IPS DF 19.7 (cell line): ENCODE measurements at regions not wholly inside any gene's neighbourhood (a gene's known extent, or its start where the extent isn't known, plus 50 kb on each side); places are given as distances from the start of the nearest gene placed in this dataset.

ENCODE experiments used
- DNase-seq: peaks from one replicate; pipeline ENCODE4 v3.0.0-alpha.2; 2013; ENCODE audit warnings: low read depth, low spot score

- DNase-seq: no peak
Observed at GRCh38 chr1:83725735-83726360, 273.1 kb downstream of the TTLL7 start.

GRCh38 chr1:83718338-83718737, 280.6 kb downstream of the TTLL7 start:
- no peak for DNase-seq

- DNase-seq: no peak
Observed at GRCh38 chr1:83717785-83718184, 281.1 kb downstream of the TTLL7 start.

- no peak for DNase-seq
Observed at GRCh38 chr1:83716641-83717040, 282.3 kb downstream of the TTLL7 start.

GRCh38 chr1:83715550-83715949, 283.4 kb downstream of the TTLL7 start:
- DNase-seq: no peak

GRCh38 chr1:83709662-83710061, 289.3 kb downstream of the TTLL7 start:
- DNase-seq: no peak

- no peak for DNase-seq
Observed at GRCh38 chr1:83706354-83706938, 292.5 kb downstream of the TTLL7 start.

GRCh38 chr1:83705091-83705490, 293.8 kb downstream of the TTLL7 start:
- no peak for DNase-seq

GRCh38 chr1:83704350-83704749, 294.6 kb downstream of the TTLL7 start:
- DNase-seq: no peak

GRCh38 chr1:83702356-83702755, 296.6 kb downstream of the TTLL7 start:
- DNase-seq: no peak

GRCh38 chr1:83701355-83701754, 297.6 kb downstream of the TTLL7 start:
- no peak for DNase-seq

- DNase-seq: no peak
Observed at GRCh38 chr1:83698644-83699043, 300.3 kb downstream of the TTLL7 start.

- no peak for DNase-seq
Observed at GRCh38 chr1:83697961-83698360, 301.0 kb downstream of the TTLL7 start.

- no peak for DNase-seq
Observed at GRCh38 chr1:83697220-83697619, 301.7 kb downstream of the TTLL7 start.

GRCh38 chr1:83694449-83694848, 304.5 kb downstream of the TTLL7 start:
- DNase-seq: no peak

GRCh38 chr1:83693427-83694126, 305.4 kb downstream of the TTLL7 start:
- DNase-seq: no peak

GRCh38 chr1:83692524-83693381, 306.2 kb downstream of the TTLL7 start:
- DNase-seq: peak; percentile 65

GRCh38 chr1:83691953-83692500, 306.9 kb downstream of the TTLL7 start:
- no peak for DNase-seq

- DNase-seq: no peak
Observed at GRCh38 chr1:83689921-83690868, 308.7 kb downstream of the TTLL7 start.

GRCh38 chr1:83682132-83682531, 316.8 kb downstream of the TTLL7 start:
- DNase-seq: no peak

GRCh38 chr1:83676106-83676505, 322.8 kb downstream of the TTLL7 start:
- DNase-seq: no peak
